ENCODE measurements at regions not wholly inside any gene's neighbourhood (a gene's known extent, or its start where the extent isn't known, plus 50 kb on each side); places are given as distances from the start of the nearest gene placed in this dataset.

DNA sequence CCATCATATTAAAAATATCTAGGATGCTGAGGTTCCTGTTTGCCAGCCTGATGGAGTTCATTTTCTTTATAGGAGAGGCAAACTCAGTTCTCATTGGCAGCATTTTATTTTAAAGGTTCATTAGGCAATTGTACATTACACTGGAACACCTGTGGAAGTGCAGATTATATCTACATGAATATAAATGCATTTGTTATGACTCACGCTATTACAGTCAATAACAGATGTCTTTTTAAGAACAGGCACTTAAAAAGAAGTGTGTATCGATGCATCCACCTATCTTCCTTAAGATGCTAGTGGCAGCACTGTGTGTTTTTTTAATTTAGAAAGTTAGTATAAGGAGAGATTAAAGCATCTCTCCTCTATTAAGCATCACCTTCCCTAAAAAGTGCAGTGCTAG, 276.5 kb downstream of the PRDM2 start:
- no peak for DNase-seq

DNA sequence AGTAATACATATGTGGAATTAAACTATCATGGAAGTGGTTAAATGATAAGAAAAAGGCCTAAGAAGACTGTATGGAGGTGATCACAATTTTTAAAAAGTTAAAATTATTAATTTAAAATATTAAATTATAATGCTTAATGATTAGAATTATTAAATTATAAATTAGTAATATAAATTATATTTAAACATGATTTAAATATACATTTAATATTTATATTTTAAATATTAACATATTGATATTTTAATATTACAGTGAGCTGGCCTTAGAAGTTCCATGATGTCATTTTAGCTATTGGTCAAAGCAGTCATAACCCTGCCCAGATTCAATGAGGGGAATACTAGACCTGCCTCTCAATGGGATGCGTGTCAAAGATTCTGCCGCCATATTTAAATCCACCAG, 281.2 kb downstream of the PRDM2 start:
- DNase-seq: no peak

- DNase-seq: no peak
Observed at GRCh38 chr1:13983393-13983792, 283.4 kb downstream of the PRDM2 start.

- DNase-seq: no peak
Observed at GRCh38 chr1:13990939-13991338, 291.0 kb downstream of the PRDM2 start.

DNA sequence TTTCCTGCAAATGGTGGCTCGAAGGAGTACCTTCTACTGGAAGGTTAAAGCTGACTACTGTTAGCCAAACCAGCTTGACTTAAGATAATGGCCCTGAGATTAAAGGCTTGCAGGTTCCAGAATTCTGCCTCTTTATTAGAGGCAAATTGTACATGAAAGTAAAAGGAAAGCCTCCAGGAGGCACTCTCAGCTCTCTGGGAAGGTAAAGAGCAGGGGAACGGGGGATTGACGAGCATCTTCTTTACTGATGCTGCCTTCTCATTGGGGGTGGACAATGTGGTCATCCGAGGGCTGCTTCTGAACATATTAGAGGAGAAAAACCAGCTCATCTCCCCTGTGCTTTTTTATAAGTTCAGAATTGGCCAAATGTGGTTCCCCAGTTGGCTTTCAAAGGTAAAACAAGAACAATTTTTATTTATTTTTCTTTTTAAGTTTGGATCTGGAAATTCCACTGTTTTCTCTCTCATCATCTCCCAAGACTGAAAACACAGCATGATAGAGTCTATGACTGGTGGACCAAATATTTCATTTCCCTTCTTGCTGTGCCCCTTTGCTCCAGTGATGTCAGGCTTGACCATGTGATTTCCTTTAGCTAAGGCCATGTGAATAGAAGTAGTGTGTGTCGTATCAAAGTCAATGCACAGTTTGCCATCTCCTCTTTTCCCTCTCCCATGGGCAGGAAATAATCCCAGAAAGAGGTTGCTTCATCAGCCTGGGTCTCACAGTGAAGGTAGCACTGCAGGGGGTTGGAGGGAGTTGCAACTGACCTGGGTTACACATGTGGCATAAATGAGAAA, 292.7 kb downstream of the PRDM2 start:
- DNase-seq: no peak

GRCh38 chr1:13994386-13994785, 294.4 kb downstream of the PRDM2 start:
- DNase-seq: no peak

- DNase-seq: no peak
Observed at GRCh38 chr1:13996334-13996733, 296.3 kb downstream of the PRDM2 start.

DNA sequence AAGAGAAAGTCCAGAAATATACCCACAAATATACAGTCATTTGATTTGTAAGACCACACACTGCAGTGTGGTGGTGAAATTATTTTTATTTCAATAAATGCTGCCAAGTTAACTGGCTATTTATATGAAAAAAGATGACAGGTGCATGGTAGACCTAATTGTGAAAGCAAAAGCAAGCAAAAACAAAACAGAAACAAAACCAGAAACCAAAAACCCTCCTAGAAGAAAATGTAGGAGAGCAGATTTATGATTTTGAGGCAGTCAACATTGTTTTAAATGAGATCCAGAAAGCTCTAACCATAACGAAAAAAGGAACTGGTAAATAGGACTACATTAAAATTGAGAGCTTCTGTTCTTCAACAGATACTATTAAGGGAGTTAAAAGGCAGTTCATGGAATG, 303.6 kb downstream of the PRDM2 start:
- DNase-seq: no peak

DNA sequence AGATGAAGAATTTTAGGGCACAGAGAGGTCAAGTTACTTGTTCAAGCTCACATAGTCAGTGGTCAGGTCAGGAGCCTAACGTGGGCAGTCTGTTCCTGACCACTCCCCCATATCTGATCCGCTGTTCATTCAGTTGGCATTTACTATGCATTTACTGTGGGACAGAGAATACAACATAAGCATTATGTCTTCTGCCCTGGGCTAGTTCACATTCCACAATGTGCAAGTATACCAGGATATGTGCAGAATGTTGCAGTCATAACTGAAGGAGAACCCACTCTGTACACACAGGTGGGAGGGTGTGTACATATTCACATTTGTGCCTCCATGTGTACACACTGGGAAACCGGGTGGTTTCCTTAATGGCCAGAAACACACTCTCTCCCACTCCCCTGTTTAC, 309.6 kb downstream of the PRDM2 start:
- no peak for DNase-seq

DNA sequence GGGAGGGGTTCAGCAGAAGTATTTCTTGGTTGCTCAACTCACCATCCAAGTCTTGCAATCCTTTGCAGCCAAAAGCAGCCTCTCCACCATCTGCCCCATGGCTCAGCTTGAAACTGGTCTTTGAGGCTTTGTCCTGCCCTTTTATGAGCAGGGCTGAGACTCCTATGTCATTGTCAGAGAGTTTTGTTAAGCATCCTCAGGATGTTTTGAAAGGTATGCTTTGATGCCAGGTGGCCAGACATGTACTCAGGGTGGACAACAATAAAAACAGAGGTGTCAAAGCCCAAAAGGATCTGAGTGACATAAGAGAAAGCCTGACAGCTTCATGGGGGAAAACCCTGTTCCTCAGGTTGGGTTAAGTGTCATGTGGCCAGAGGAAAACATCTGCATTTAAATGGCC, 310.5 kb downstream of the PRDM2 start:
- DNase-seq: no peak

DNA sequence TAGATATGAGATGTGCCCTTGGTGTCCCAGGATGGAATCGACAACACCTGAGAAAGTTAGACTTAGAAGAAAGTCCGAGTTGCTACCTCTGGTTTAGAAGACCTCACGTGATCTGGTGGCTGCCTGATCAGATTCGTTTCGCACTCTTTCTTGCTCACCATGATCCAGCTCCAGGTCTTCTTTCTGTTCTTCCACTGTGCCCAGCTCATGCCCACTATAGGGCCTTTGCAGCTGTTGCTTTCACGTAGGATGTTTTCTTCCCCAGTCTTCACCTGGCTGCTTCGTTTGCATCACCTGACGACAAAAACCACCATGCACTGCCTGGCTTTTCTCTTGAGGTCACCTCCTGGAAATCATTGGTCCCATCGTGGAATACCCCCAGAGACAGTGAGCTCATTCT, 311.1 kb downstream of the PRDM2 start:
- no peak for DNase-seq

DNA sequence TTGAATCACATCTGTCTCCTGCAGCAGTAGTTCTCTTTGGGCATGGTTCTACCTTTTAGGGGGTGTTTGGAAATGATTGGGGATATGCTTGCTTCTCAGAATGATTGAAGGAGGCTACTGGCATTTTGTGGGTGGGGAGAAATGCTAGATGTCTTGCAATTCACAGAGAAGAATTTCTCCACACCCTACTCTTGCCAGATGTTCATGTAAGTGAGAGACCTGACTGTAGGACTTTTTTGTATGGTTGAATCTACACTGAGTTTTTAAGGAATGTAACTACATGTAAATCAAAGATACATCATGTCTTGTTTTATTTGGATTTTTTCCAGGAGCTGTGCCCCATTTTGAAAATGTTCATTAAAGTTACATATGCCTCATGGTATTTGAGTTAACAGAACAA, 311.9 kb downstream of the PRDM2 start:
- DNase-seq: no peak

- no peak for DNase-seq
Observed at GRCh38 chr1:14014929-14015328, 314.9 kb downstream of the PRDM2 start.

- DNase-seq: no peak
Observed at GRCh38 chr1:14015917-14016316, 315.9 kb downstream of the PRDM2 start.

DNA sequence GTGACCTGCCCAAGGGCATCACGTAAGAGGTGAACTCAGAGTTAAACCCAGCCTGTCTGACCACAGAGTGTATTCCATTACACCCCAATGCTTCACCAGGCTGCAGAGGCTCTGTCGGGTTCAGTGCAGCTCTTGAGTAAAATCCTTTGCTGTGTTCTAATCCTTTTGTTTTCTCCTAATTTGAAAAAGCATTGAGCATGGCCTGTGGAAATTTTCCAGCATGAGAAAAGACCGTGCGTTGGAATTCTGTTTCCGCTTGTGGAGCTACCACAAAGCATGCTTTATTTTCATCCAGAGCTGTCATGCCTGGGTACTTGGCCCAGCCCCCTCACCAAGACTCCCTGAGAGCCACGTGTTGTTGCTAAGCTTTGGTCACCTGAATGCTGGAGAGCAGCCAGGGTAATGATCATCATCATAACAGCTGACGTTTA, 317.6 kb downstream of the PRDM2 start:
- DNase-seq: no peak

- DNase-seq: no peak
Observed at GRCh38 chr1:14019461-14019860, 319.5 kb downstream of the PRDM2 start.

DNA sequence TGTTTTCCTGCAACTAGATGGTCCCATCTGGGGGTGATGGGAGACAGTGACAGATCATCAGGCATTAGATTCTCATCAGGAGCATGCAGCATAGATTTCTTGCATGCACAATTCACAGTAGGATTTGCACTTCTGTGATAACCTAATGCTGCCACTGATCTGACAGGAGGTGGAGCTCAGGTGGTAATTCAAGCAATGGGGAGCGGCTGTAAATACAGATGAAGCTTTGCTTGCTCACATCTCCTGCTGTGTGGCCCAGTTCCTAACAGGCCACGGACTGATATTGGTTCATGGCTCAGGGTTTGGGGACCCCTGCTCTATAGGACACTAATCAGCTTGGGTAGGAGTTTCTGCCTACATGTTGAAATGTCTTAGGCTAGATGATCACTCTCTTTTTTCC, 320.0 kb downstream of the PRDM2 start:
- DNase-seq: no peak

GRCh38 chr1:14027099-14027498, 327.1 kb downstream of the PRDM2 start:
- DNase-seq: no peak

DNA sequence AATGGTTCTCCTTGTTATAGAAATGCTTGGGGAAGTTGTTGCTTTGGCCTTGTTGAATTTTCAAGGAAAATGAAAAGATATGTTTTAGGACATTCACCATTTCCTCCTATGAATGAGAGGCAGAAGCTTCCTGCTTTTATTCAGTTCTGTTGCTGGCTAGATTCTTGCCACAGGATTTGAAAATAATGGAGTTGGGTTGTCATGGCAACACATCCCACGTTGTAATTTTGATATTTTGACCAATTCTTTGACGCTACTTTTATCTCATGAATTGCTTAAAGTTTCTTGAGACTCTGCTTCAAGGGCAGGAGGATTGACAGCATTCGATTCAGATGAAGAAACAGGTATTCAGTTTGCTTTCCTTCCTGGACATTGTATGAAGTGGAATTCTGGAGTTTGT, 331.5 kb downstream of the PRDM2 start:
- no peak for DNase-seq

GRCh38 chr1:14034506-14034905, 334.5 kb downstream of the PRDM2 start:
- DNase-seq: no peak

GRCh38 chr1:14037101-14037847, 337.3 kb downstream of the PRDM2 start:
- no peak for DNase-seq

GRCh38 chr1:14039582-14040430, 339.8 kb downstream of the PRDM2 start:
- no peak for DNase-seq

DNA sequence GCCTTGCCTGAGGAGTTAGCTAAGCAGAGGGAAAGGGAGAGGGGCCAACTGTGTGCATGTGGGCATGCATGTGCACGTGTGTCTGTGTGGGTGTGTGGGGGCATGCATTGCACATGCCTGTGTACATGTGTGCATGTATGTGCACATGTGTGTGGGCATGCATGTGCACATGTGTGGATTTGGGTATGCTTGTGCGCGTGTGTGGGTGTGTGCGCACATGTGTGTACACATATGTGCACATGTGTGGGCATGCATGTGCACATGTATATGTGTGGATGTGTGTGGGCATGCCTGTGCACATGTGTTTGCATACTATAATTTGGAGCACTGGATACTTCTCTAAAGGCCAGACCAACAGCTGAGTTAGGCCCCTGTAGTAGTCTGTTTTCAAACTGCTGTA, 350.0 kb downstream of the PRDM2 start:
- DNase-seq: no peak
